ENCODE measurements at regions not wholly inside any gene's neighbourhood (a gene's known extent, or its start where the extent isn't known, plus 50 kb on each side); places are given as distances from the start of the nearest gene placed in this dataset.

GRCh38 chr4:60565558-60565957, 634.6 kb upstream of the ADGRL3 start:
- TF ChIP-seq POLR2A (IDR thresholded peaks at IDR 0.05) = no peak
- no peak for TF ChIP-seq CTCF (IDR thresholded peaks at IDR 0.05)

All from tibial nerve (tissue), 3 donors.